ENCODE measurements at regions not wholly inside any gene's neighbourhood (a gene's known extent, or its start where the extent isn't known, plus 50 kb on each side); places are given as distances from the start of the nearest gene placed in this dataset.

DNA sequence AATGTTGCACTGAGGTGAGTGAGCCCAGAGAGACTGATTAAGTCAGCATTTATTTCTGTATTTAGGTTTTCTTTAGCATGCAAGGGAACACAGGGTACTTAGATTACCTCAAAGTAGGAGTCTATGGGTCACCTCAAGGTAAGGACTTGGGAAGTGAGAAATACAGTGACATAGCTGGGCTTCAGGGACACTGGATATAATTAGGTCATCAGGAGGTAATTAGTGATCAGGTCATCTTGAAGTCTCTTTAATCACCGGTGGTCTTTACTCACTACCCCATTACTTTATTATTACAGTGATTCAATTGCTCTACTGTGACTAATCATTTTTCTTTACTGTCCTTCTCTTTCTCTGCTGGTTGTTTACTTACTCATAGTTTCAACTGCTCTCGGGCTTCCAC is 59.9 kb upstream of the KCNK1 start:
- H2BK15ac ChIP-seq (ENCODE audit: low read depth, low read length): no peak overlapping the region
- H3K4me2 ChIP-seq (ENCODE audit: insufficient read depth, insufficient read length, low read length): no peak overlapping the region
- no peak overlapping the region for H2BK120ac ChIP-seq (ENCODE audit: low read depth, low read length, poor library complexity, severe bottlenecking)
- H2AFZ ChIP-seq (ENCODE audit: low read length): no peak overlapping the region
- H3K9ac ChIP-seq (ENCODE audit: extremely low read depth, insufficient read length, low read length): no peak overlapping the region
- H2AK5ac ChIP-seq (ENCODE audit: insufficient read length, low read length): no peak overlapping the region
- no peaks in the 10 kb centered on the region for H3K79me2 ChIP-seq (ENCODE audit: insufficient read depth, low read length)
- H3K4ac ChIP-seq (ENCODE audit: low read depth, low read length): no peak overlapping the region
- no peak overlapping the region for H3K56ac ChIP-seq (ENCODE audit: insufficient read length, low read depth, low read length)
- no peak overlapping the region for H2BK5ac ChIP-seq (ENCODE audit: insufficient read length, low read length)
- no peaks in the 10 kb centered on the region for H3K36me3 Mint-ChIP-seq (ENCODE audit: insufficient read depth in 1 of 3, low read depth in 3 of 3)
- no peaks in the 10 kb centered on the region for H3K4me1 Mint-ChIP-seq
- H3K27me3 ChIP-seq (ENCODE audit: insufficient read depth, low read length): no peaks in the 10 kb centered on the region
- H3K18ac ChIP-seq (ENCODE audit: insufficient read length, low read depth, low read length): no peak overlapping the region
- H3K27ac ChIP-seq (ENCODE audit: insufficient read length, low read depth, low read length): no peak overlapping the region
- no peaks in the 10 kb centered on the region; the same call in 1 of the 2 replicates for H3K27me3 Mint-ChIP-seq (ENCODE audit: low read depth)
- no peak overlapping the region for H4K5ac ChIP-seq (ENCODE audit: insufficient read length, low read depth, low read length)
- H3K14ac ChIP-seq (ENCODE audit: insufficient read depth, low read length): no peak overlapping the region
- TF ChIP-seq, protein P1, sequence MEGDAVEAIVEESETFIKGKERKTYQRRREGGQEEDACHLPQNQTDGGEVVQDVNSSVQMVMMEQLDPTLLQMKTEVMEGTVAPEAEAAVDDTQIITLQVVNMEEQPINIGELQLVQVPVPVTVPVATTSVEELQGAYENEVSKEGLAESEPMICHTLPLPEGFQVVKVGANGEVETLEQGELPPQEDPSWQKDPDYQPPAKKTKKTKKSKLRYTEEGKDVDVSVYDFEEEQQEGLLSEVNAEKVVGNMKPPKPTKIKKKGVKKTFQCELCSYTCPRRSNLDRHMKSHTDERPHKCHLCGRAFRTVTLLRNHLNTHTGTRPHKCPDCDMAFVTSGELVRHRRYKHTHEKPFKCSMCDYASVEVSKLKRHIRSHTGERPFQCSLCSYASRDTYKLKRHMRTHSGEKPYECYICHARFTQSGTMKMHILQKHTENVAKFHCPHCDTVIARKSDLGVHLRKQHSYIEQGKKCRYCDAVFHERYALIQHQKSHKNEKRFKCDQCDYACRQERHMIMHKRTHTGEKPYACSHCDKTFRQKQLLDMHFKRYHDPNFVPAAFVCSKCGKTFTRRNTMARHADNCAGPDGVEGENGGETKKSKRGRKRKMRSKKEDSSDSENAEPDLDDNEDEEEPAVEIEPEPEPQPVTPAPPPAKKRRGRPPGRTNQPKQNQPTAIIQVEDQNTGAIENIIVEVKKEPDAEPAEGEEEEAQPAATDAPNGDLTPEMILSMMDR (conservative IDR thresholded peaks at IDR 0.05): no peak
- DNase-seq: no peak
- H3T11ph ChIP-seq (ENCODE audit: low read length): no peak overlapping the region
- no peaks in the 10 kb centered on the region for H3K79me1 ChIP-seq (ENCODE audit: insufficient read depth, low read depth, low read length, poor library complexity, severe bottlenecking)
- H4K8ac ChIP-seq (replicated peaks; ENCODE audit: insufficient read length, low read depth, low read length): no peak overlapping the region
- H3K4me1 ChIP-seq (ENCODE audit: insufficient read depth, low read length): no peaks in the 10 kb centered on the region
- H2BK12ac ChIP-seq (ENCODE audit: insufficient read length, low read depth, low read length): no peak overlapping the region
- no peaks in the 10 kb centered on the region for H3K23me2 ChIP-seq (ENCODE audit: insufficient read length, low read depth, low read length, poor library complexity, severe bottlenecking)
- H4K20me1 ChIP-seq (ENCODE audit: control insufficient read depth, insufficient read depth, insufficient read length): no peaks in the 10 kb centered on the region
- WGBS (ENCODE audit: extremely low coverage, insufficient read length, low lambda C conversion rate): no CpG with 5 or more reads among the region's 2 CpGs
- H3K4me3 Mint-ChIP-seq: no peak overlapping the region
- H3K23ac ChIP-seq (ENCODE audit: insufficient read length, low read depth, low read length): no peak overlapping the region
- H3K27ac Mint-ChIP-seq: no peak overlapping the region
- H3K9me3 Mint-ChIP-seq: no peaks in the 10 kb centered on the region
- no peak overlapping the region for H2BK20ac ChIP-seq (ENCODE audit: low read depth, low read length, poor library complexity, severe bottlenecking)
- no peak overlapping the region for H4K91ac ChIP-seq (ENCODE audit: insufficient read length, low read depth, low read length)
- no peaks in the 10 kb centered on the region for H3K9me3 ChIP-seq (ENCODE audit: control insufficient read depth, low read depth, low read length)

Measured in H9 (cell line).